ENCODE measurements at regions not wholly inside any gene's neighbourhood (a gene's known extent, or its start where the extent isn't known, plus 50 kb on each side); places are given as distances from the start of the nearest gene placed in this dataset.

DNA sequence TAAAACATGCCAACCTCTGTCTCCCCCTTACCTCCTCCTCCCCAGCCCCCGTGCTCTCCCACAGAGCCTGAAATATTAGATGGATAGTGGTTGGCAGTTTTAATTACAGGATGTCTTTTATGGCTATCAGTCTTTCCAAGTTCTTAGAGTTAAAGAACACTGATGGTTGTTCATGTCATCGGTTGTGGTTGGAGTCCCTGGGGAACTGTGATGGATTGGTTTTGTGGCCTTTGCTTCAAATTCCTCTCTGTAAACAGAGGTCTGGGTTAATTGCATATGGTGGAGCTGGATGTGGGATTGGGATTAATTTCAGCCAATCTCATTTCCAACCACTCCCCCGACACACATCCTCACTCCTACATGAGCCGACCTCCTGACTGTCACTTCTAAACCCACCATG is 164.5 kb upstream of the PROK2 start:
- Histone ChIP-seq H2BK5ac (ENCODE audit: low read depth, low read length, poor library complexity, severe bottlenecking) (no peak overlapping the region), H3K56ac (ENCODE audit: extremely low read depth, insufficient read depth, low read length) (no peak overlapping the region), H3K79me1 (ENCODE audit: low read depth in 1 of 2, low read length in 2 of 2) (no peaks in the 10 kb centered on the region), H2AK5ac (ENCODE audit: low read depth, low read length) (no peak overlapping the region), H3K27ac (ENCODE audit: insufficient read depth, low read length) (no peak overlapping the region), H4K5ac (ENCODE audit: low read depth, low read length) (no peak overlapping the region), H4K20me1 (ENCODE audit: insufficient read depth, low read length) (no peaks in the 10 kb centered on the region), H3K9me3 (ENCODE audit: control insufficient read depth, insufficient read depth, low read length) (no peaks in the 10 kb centered on the region), H4K8ac (ENCODE audit: low read depth in 2 of 2, low read length in 2 of 2) (no peak overlapping the region), H3K18ac (ENCODE audit: low read depth, low read length) (no peak overlapping the region), H3K9me1 (ENCODE audit: insufficient read depth, low read length) (no peaks in the 10 kb centered on the region), H2BK15ac (ENCODE audit: low read depth, low read length) (no peak overlapping the region), H3K4me2 (ENCODE audit: low read depth, low read length) (no peak overlapping the region), H3K4me1 (ENCODE audit: control insufficient read depth, insufficient read depth, low read length) (no peaks in the 10 kb centered on the region), H4K91ac (ENCODE audit: insufficient read depth, low read depth, low read length) (no peak overlapping the region), H3K23ac (ENCODE audit: low read depth, low read length) (no peak overlapping the region), H3K14ac (replicated peaks; ENCODE audit: low read depth, low read length) (no peak overlapping the region), H2BK120ac (ENCODE audit: low read depth, low read length) (no peak overlapping the region), H3K9ac (ENCODE audit: low read depth, low read length) (no peak overlapping the region), H2BK20ac (ENCODE audit: low read depth, low read length) (no peak overlapping the region), H3K4me3 (ENCODE audit: insufficient read depth, low read depth, low read length) (no peak overlapping the region), H3K4ac (ENCODE audit: low read depth, low read length) (no peak overlapping the region), H3K36me3 (ENCODE audit: control insufficient read depth, insufficient read depth, low read length) (no peaks in the 10 kb centered on the region), H2AK9ac (replicated peaks; ENCODE audit: low read depth, low read length, poor library complexity) (no peak overlapping the region), H3K27me3 (ENCODE audit: control insufficient read depth, insufficient read depth, low read length) (peaks cover 15% of the 10 kb centered on the region), H2AFZ (replicated peaks; ENCODE audit: low read length, poor library complexity) (no peak overlapping the region)
- ChIA-PET POLR2A (ENCODE audit: unreplicated experiment) (no interaction called here), CTCF (no interaction called here)
- DNase-seq, result no peak
- dilution Hi-C loops (cut with HindIII; ENCODE audit: low sequenced_read_pairs, unreplicated experiment), result no loop called here
- ATAC-seq (ENCODE audit: low read depth), result no peak
- no TSS peak for BruUV-seq (replicated peaks)
- no CpG with 5 or more reads among the region's 4 CpGs for WGBS, 2 experiments (ENCODE audit: extremely low coverage in 2 of 2, insufficient read length in 1 of 2)
- intact Hi-C loops (cut with micrococcal nuclease), result no loop called here
- TF ChIP-seq MAZ (IDR thresholded peaks at IDR 0.05; ENCODE audit: borderline replicate concordance, low read depth, low read length), result no peak
- TF ChIP-seq RCOR1 (IDR thresholded peaks at IDR 0.05; ENCODE audit: insufficient replicate concordance, low read length), result no peak
- TF ChIP-seq RAD21 (IDR thresholded peaks at IDR 0.05; ENCODE audit: low read length), result no peak
- TF ChIP-seq, protein P1, sequence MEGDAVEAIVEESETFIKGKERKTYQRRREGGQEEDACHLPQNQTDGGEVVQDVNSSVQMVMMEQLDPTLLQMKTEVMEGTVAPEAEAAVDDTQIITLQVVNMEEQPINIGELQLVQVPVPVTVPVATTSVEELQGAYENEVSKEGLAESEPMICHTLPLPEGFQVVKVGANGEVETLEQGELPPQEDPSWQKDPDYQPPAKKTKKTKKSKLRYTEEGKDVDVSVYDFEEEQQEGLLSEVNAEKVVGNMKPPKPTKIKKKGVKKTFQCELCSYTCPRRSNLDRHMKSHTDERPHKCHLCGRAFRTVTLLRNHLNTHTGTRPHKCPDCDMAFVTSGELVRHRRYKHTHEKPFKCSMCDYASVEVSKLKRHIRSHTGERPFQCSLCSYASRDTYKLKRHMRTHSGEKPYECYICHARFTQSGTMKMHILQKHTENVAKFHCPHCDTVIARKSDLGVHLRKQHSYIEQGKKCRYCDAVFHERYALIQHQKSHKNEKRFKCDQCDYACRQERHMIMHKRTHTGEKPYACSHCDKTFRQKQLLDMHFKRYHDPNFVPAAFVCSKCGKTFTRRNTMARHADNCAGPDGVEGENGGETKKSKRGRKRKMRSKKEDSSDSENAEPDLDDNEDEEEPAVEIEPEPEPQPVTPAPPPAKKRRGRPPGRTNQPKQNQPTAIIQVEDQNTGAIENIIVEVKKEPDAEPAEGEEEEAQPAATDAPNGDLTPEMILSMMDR (conservative IDR thresholded peaks at IDR 0.05; ENCODE audit: low read depth, low read length), result no peak
- in situ Hi-C loops (cut with MboI; ENCODE audit: low sequenced_read_pairs), result no loop called here

All from IMR-90 (cell line).